Type B pancreatic cell (in vitro differentiated cells): ENCODE measurements at regions not wholly inside any gene's neighbourhood (a gene's known extent, or its start where the extent isn't known, plus 50 kb on each side); places are given as distances from the start of the nearest gene placed in this dataset.

Experiments
- DNase-seq: peaks from one replicate; pipeline ENCODE4 v3.0.0; 2021; ENCODE audit warnings: mixed read lengths; ENCODE audit not compliant: unreplicated experiment; ENCODE audit errors: extremely low spot score
- H3K27ac Mint-ChIP-seq: 2 replicates; pipeline ENCODE4 v1.8.0; 2021; ENCODE audit warnings: mild to moderate bottlenecking, mixed read lengths
- H3K27me3 Mint-ChIP-seq: 2 replicates; pipeline ENCODE4 v1.8.0; 2021; ENCODE audit warnings: mixed read lengths
- H3K36me3 Mint-ChIP-seq: 2 replicates; pipeline ENCODE4 v1.8.0; 2021; ENCODE audit warnings: mixed read lengths
- H3K4me1 Mint-ChIP-seq: one replicate; pipeline ENCODE4 v1.8.0; 2021; ENCODE audit warnings: mixed read lengths; ENCODE audit not compliant: unreplicated experiment
- H3K4me3 Mint-ChIP-seq: 2 replicates; pipeline ENCODE4 v1.8.0; 2021; ENCODE audit warnings: mild to moderate bottlenecking, mixed read lengths
- H3K9me3 Mint-ChIP-seq: 2 replicates; pipeline ENCODE4 v1.8.0; 2021; ENCODE audit warnings: mixed read lengths
- CTCF ChIP-seq: fragments of 200-600 bp; sonication (generic); conservative IDR thresholded peaks from 2 replicates; pipeline ENCODE4 v1.5.0; 2021; ENCODE audit warnings: antibody characterized with exemption, mild to moderate bottlenecking

- Mint-ChIP-seq H3K4me1 (peaks cover 12% of the 10 kb centered on the region), H3K36me3 (no peaks in the 10 kb centered on the region), H3K27me3 (peaks cover 7% of the 10 kb centered on the region), H3K4me3 (no peak overlapping the region), H3K27ac (no peak overlapping the region), H3K9me3 (no peaks in the 10 kb centered on the region)
- DNase-seq: no peak
- no peak for TF ChIP-seq CTCF
These were observed 78.7 kb upstream of the PROK2 start for GRCh38 chr3:71863563-71864190.

- no peak for DNase-seq
- peaks cover 7% of the 10 kb centered on the region for H3K27me3 Mint-ChIP-seq
- TF ChIP-seq CTCF: no peak
These were observed 77.6 kb upstream of the PROK2 start for GRCh38 chr3:71862371-71863140.

GRCh38 chr3:71859123-71859519 lies 74.2 kb upstream of the PROK2 start:
- TF ChIP-seq CTCF: peak; percentile 66
- peaks cover 17% of the 10 kb centered on the region for H3K4me1 Mint-ChIP-seq
- no peak overlapping the region for H3K4me3 Mint-ChIP-seq
- DNase-seq: no peak
- H3K27ac Mint-ChIP-seq: no peak overlapping the region
- peaks cover 7% of the 10 kb centered on the region for H3K27me3 Mint-ChIP-seq
- H3K9me3 Mint-ChIP-seq: no peaks in the 10 kb centered on the region
- H3K36me3 Mint-ChIP-seq: no peaks in the 10 kb centered on the region

More at GRCh38 chr3:71862371-71863140, 77.6 kb upstream of the PROK2 start:
- H3K9me3 Mint-ChIP-seq: no peaks in the 10 kb centered on the region
- no peak overlapping the region for H3K4me3 Mint-ChIP-seq
- H3K36me3 Mint-ChIP-seq: no peaks in the 10 kb centered on the region
- H3K4me1 Mint-ChIP-seq: peaks cover 17% of the 10 kb centered on the region
- H3K27ac Mint-ChIP-seq: no peak overlapping the region

- Mint-ChIP-seq H3K36me3 (no peaks in the 10 kb centered on the region), H3K27ac (no peak overlapping the region), H3K4me1 (peaks cover 17% of the 10 kb centered on the region), H3K27me3 (peaks cover 7% of the 10 kb centered on the region), H3K9me3 (no peaks in the 10 kb centered on the region), H3K4me3 (no peak overlapping the region)
- no peak for DNase-seq
- no peak for TF ChIP-seq CTCF
These were observed 73.7 kb upstream of the PROK2 start for GRCh38 chr3:71858503-71859122.

GRCh38 chr3:71857956-71858355 lies 73.0 kb upstream of the PROK2 start:
- H3K36me3 Mint-ChIP-seq: no peaks in the 10 kb centered on the region
- no peak for TF ChIP-seq CTCF
- no peak overlapping the region for H3K4me3 Mint-ChIP-seq
- H3K9me3 Mint-ChIP-seq: no peaks in the 10 kb centered on the region
- H3K27me3 Mint-ChIP-seq: peaks cover 7% of the 10 kb centered on the region
- no peak overlapping the region for H3K27ac Mint-ChIP-seq
- no peak for DNase-seq
- peaks cover 13% of the 10 kb centered on the region for H3K4me1 Mint-ChIP-seq
